GM23338 (cell line): ENCODE measurements at regions not wholly inside any gene's neighbourhood (a gene's known extent, or its start where the extent isn't known, plus 50 kb on each side); places are given as distances from the start of the nearest gene placed in this dataset.

Source experiments
- CTCF ChIP-seq, 2 experiments: fragments of 200-600 bp in 1 of 2; sonication (generic) in 1 of 2; conservative IDR thresholded peaks; 2 replicates each; pipeline versions ENCODE4 v1.5.1 to v1.6.1; 2016 to 2017; ENCODE audit warnings: antibody characterized with exemption in 2 of 2, low read depth in 2 of 2, mild to moderate bottlenecking in 2 of 2, moderate library complexity in 1 of 2
- EZH2phosphoT487 ChIP-seq: fragments of 200-600 bp; sonication (generic); IDR thresholded peaks from one replicate; pipeline ENCODE4 v1.8.1; 2018; ENCODE audit warnings: antibody characterized with exemption; ENCODE audit not compliant: unreplicated experiment
- JUNB ChIP-seq: IDR thresholded peaks from one replicate; pipeline ENCODE4 v1.6.1; 2016; ENCODE audit warnings: antibody characterized with exemption; ENCODE audit not compliant: unreplicated experiment
- POLR2AphosphoS5 ChIP-seq: IDR thresholded peaks from 2 replicates; pipeline ENCODE4 v1.6.1; 2016; ENCODE audit warnings: antibody characterized with exemption, low read depth
- TF ChIP-seq, protein P1 (sequence below): IDR thresholded peaks from one replicate; pipeline ENCODE4 v1.6.1; 2018; ENCODE audit warnings: antibody characterized with exemption; ENCODE audit not compliant: unreplicated experiment

GRCh38 chr21:35212393-35213127 is 163.5 kb upstream of the RUNX1 start:
- TF ChIP-seq JUNB (no peak), CTCF (conservative IDR thresholded peaks at IDR 0.05; ENCODE audit: low read depth in 2 of 2) (no peak), POLR2AphosphoS5 (no peak), EZH2phosphoT487 (no peak)
- TF ChIP-seq, protein P1, sequence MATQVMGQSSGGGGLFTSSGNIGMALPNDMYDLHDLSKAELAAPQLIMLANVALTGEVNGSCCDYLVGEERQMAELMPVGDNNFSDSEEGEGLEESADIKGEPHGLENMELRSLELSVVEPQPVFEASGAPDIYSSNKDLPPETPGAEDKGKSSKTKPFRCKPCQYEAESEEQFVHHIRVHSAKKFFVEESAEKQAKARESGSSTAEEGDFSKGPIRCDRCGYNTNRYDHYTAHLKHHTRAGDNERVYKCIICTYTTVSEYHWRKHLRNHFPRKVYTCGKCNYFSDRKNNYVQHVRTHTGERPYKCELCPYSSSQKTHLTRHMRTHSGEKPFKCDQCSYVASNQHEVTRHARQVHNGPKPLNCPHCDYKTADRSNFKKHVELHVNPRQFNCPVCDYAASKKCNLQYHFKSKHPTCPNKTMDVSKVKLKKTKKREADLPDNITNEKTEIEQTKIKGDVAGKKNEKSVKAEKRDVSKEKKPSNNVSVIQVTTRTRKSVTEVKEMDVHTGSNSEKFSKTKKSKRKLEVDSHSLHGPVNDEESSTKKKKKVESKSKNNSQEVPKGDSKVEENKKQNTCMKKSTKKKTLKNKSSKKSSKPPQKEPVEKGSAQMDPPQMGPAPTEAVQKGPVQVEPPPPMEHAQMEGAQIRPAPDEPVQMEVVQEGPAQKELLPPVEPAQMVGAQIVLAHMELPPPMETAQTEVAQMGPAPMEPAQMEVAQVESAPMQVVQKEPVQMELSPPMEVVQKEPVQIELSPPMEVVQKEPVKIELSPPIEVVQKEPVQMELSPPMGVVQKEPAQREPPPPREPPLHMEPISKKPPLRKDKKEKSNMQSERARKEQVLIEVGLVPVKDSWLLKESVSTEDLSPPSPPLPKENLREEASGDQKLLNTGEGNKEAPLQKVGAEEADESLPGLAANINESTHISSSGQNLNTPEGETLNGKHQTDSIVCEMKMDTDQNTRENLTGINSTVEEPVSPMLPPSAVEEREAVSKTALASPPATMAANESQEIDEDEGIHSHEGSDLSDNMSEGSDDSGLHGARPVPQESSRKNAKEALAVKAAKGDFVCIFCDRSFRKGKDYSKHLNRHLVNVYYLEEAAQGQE, result no peak
